Kidney (tissue), 13 donors: ENCODE measurements at regions not wholly inside any gene's neighbourhood (a gene's known extent, or its start where the extent isn't known, plus 50 kb on each side); places are given as distances from the start of the nearest gene placed in this dataset.

ENCODE experiments used
- DNase-seq, 5 donors: peaks; one replicate each; pipeline ENCODE4 v3.0.0-alpha.2; 2013 to 2020
- FAIRE-seq: peaks from 2 replicates; lab custom pipeline; 2012; peaks lifted over from hg19 to GRCh38; lab: Jason Lieb, UNC
- H3K27ac ChIP-seq, 2 donors: one replicate each; pipeline ENCODE4 v1.7.0; 2013; ENCODE audit warnings: low read depth in 2 of 2, low read length in 2 of 2, inconsistent platforms in 1 of 2
- H3K27me3 ChIP-seq: one replicate; pipeline ENCODE4 v1.7.1; 2013; ENCODE audit warnings: low read length, inconsistent platforms; ENCODE audit not compliant: control insufficient read depth, insufficient read depth
- H3K36me3 ChIP-seq, 3 donors: one replicate each; pipeline versions ENCODE4 v1.7.0 to v1.7.1; 2013; ENCODE audit warnings: low read length in 3 of 3, control low read depth in 1 of 3, inconsistent platforms in 1 of 3; ENCODE audit not compliant: insufficient read depth in 3 of 3, control insufficient read depth in 2 of 3
- H3K4me1 ChIP-seq, 3 donors: one replicate each; pipeline versions ENCODE4 v1.7.0 to v1.7.1; 2013; ENCODE audit warnings: low read length in 3 of 3, inconsistent platforms in 1 of 3, low read depth in 1 of 3; ENCODE audit not compliant: control insufficient read depth in 2 of 3, insufficient read depth in 2 of 3
- H3K4me3 ChIP-seq, 3 donors: one replicate each; pipeline versions ENCODE4 v1.7.0 to v1.8.1; 2013; ENCODE audit warnings: low read length in 3 of 3, control low read depth in 1 of 3, inconsistent platforms in 1 of 3
- H3K9ac ChIP-seq, 3 donors: one replicate each; pipeline versions ENCODE4 v1.7.0 to v1.7.1; 2013; ENCODE audit warnings: low read length in 3 of 3, control low read depth in 1 of 3, inconsistent platforms in 1 of 3
- H3K9me3 ChIP-seq, 3 donors: one replicate each; pipeline versions ENCODE4 v1.7.0 to v1.7.1; 2013; ENCODE audit warnings: low read length in 3 of 3, control low read depth in 1 of 3, inconsistent platforms in 1 of 3; ENCODE audit not compliant: control insufficient read depth in 2 of 3, insufficient read depth in 1 of 3
- intact Hi-C: fragments of 100-400 bp; cut with DNase I; formaldehyde crosslinking; loops from one replicate; pipeline ENCODE4 v1.11.1; 2022
- TF ChIP-seq, protein P1 (sequence below): IDR thresholded peaks from 3 replicates; pipeline ENCODE4 v1.5.1; 2012; ENCODE audit warnings: mild to moderate bottlenecking, moderate library complexity, borderline replicate concordance; ENCODE audit not compliant: insufficient read depth; ENCODE audit errors: extremely low read depth
- donor health status: control.
- donor health status: control.
- donor health status: control.
- donor health status: control.
- donor health status: control.
- donor health status: DM: yes; HTN: yes; CAD: no.
- donor health status: Normal renal cell carcinoma (clear cell type).

DNA sequence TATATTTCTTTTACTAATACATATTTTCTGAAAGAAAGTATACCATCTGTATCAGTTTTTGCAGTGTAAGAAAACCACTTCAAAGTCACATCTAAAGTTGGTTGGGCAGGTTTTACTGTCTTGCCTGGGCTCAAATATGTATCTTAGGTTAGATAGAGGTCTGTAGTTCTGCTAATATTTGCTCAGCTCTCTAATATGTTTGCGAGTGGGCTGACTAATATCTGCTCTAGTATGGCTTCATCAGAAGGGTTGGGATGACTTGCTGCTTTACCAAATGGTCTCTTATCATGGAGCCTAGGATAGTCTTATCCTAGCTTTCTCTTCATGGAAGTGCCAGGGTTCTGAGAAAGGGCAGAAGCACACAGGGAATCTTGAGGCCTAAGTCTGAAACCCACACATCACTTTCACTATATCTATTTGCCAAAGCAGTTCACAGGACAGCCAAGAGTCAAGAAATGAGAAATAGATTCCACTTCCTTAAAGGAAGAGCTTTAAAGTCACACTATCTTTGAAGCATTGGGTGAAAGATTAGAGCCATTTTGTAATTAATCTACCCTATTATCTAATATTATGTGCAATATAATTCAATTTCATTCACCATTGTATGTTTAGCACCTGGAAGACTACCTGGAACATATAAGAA lies 610.0 kb downstream of the KCNJ3 start:
- H3K27me3 ChIP-seq, result no peaks in the 10 kb centered on the region
- no peak overlapping the region for H3K9ac ChIP-seq
- TF ChIP-seq, protein P1, sequence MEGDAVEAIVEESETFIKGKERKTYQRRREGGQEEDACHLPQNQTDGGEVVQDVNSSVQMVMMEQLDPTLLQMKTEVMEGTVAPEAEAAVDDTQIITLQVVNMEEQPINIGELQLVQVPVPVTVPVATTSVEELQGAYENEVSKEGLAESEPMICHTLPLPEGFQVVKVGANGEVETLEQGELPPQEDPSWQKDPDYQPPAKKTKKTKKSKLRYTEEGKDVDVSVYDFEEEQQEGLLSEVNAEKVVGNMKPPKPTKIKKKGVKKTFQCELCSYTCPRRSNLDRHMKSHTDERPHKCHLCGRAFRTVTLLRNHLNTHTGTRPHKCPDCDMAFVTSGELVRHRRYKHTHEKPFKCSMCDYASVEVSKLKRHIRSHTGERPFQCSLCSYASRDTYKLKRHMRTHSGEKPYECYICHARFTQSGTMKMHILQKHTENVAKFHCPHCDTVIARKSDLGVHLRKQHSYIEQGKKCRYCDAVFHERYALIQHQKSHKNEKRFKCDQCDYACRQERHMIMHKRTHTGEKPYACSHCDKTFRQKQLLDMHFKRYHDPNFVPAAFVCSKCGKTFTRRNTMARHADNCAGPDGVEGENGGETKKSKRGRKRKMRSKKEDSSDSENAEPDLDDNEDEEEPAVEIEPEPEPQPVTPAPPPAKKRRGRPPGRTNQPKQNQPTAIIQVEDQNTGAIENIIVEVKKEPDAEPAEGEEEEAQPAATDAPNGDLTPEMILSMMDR, result no peak
- H3K27ac ChIP-seq, result no peak overlapping the region
- no peaks in the 10 kb centered on the region for H3K4me1 ChIP-seq
- no peaks in the 10 kb centered on the region for H3K36me3 ChIP-seq
- FAIRE-seq, result no peak
- DNase-seq, result no peak
- H3K4me3 ChIP-seq, result no peak overlapping the region
- intact Hi-C loops, result no loop called here
- H3K9me3 ChIP-seq, result no peaks in the 10 kb centered on the region

DNA sequence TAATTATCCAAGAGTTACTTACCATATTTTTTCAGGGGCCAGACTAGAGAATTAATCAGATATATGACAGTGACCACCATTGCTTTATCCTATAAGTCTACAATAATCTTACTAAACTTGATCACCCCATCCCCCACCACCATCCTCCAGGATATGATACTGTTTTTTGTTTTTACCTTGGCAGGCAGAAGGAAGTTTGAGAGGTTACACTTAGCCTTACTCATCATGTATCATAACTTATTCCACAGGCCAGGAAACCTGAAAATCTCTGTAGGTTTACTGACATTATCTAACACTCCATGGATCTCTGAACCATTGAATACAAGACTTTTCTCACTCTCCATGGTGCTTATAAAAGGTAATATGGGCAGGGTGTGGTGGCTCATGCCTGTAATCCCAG lies 602.7 kb downstream of the KCNJ3 start:
- DNase-seq (no peak), FAIRE-seq (no peak)
- no peaks in the 10 kb centered on the region for H3K9me3 ChIP-seq
- no peak overlapping the region for H3K9ac ChIP-seq
- no peak overlapping the region for H3K27ac ChIP-seq
- H3K4me1 ChIP-seq, result no peaks in the 10 kb centered on the region
- TF ChIP-seq, protein P1, result no peak
- no peaks in the 10 kb centered on the region for H3K27me3 ChIP-seq
- H3K36me3 ChIP-seq, result no peaks in the 10 kb centered on the region
- intact Hi-C loops, result no loop called here
- H3K4me3 ChIP-seq, result no peak overlapping the region

DNA sequence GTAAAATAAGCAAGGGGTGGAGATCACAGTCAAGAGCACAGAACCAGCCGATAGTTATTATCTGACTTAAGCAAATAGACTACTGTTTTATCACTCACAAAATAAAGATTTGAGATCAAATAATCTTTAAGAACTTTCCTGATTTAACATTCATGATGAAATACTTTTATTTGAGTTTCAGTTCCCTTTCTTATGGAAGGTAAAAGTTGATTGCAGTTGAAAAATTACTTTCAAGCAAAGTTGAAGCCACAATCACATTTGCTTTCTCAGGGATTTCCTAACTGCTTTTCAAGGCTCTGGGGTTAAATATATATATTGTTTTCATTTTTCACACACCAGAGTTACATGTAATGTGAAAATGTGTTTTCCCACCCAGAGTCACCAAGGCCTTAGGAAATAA lies 599.5 kb downstream of the KCNJ3 start:
- DNase-seq (no peak), FAIRE-seq (no peak)
- intact Hi-C loops, result no loop called here
- H3K9me3 ChIP-seq, result no peaks in the 10 kb centered on the region
- no peaks in the 10 kb centered on the region for H3K4me1 ChIP-seq
- no peaks in the 10 kb centered on the region for H3K36me3 ChIP-seq
- TF ChIP-seq, protein P1, result no peak
- H3K9ac ChIP-seq, result no peak overlapping the region
- H3K27me3 ChIP-seq, result no peaks in the 10 kb centered on the region
- no peak overlapping the region for H3K4me3 ChIP-seq
- no peak overlapping the region for H3K27ac ChIP-seq

DNA sequence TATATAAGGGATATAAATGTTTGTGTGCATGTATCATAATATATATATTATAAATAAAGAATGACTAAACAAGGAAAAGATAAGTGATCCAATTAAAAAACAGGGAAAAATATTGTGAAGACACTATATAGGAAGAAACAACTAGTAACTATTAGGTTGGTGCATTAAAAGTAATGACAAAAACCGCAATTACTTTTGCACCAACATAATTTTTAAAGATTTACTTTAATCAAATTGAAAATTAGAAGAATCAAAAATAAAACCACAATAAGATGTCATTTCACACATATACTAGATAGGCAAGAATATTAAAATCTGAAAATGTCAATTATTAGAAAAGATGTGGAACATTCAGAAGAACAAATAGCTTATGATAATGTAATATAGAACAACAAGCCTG lies 595.9 kb downstream of the KCNJ3 start:
- intact Hi-C loops, result no loop called here
- Histone ChIP-seq H3K9me3 (no peaks in the 10 kb centered on the region), H3K9ac (no peak overlapping the region), H3K4me1 (no peaks in the 10 kb centered on the region), H3K4me3 (no peak overlapping the region), H3K27ac (no peak overlapping the region), H3K36me3 (no peaks in the 10 kb centered on the region), H3K27me3 (no peaks in the 10 kb centered on the region)
- TF ChIP-seq, protein P1, result no peak
- FAIRE-seq (peak; percentile 30), DNase-seq (no peak)
